Body of pancreas (tissue), 4 donors: ENCODE measurements at regions not wholly inside any gene's neighbourhood (a gene's known extent, or its start where the extent isn't known, plus 50 kb on each side); places are given as distances from the start of the nearest gene placed in this dataset.

Experiments used
- CTCF ChIP-seq, 7 experiments: fragments of 450-650 bp in 4 of 7; fragments of 200-600 bp in 3 of 7; sonication (generic) in 3 of 7; IDR thresholded peaks; one replicate each; pipeline ENCODE4 v1.5.1; 2016 to 2019; ENCODE audit warnings: antibody characterized with exemption in 7 of 7
- POLR2A ChIP-seq, 3 donors: fragments of 450-650 bp; IDR thresholded peaks; one replicate each; pipeline ENCODE4 v1.6.1; 2016; ENCODE audit warnings: antibody characterized with exemption in 3 of 3, mild to moderate bottlenecking in 2 of 3

GRCh38 chr11:115052601-115053000 lies 374.3 kb downstream of the NXPE2 start:
- TF ChIP-seq CTCF (IDR thresholded peaks at IDR 0.05) (no peak), POLR2A (IDR thresholded peaks at IDR 0.05) (no peak)
